NCI-H345 treated with DMSO at 0.1 percent for 48 hours (cell line): ENCODE measurements at regions not wholly inside any gene's neighbourhood (a gene's known extent, or its start where the extent isn't known, plus 50 kb on each side); places are given as distances from the start of the nearest gene placed in this dataset.
A peak's percentile ranks its signal among the peaks of the same experiment; 100 is the strongest.
"Not testable (repeated sequence)": the region's sequence is repeated elsewhere in the genome, so short reads cannot be mapped to it uniquely, and the experiment has no call there.

Experiments
- DNase-seq: peaks from one replicate; lab custom pipeline; 2025; ENCODE audit not compliant: unreplicated experiment; lab: John Stamatoyannopoulos, UW

- no peak for DNase-seq
Observed at GRCh38 chr2:208798698-208799097, 392.1 kb downstream of the PTH2R start.

GRCh38 chr2:208799397-208799796 lies 392.8 kb downstream of the PTH2R start:
- DNase-seq: no peak

- DNase-seq: not testable (repeated sequence)
Observed at GRCh38 chr2:208800887-208801286, 394.3 kb downstream of the PTH2R start.

- no peak for DNase-seq
Observed at GRCh38 chr2:208807756-208808155, 401.2 kb downstream of the PTH2R start.

- not testable (repeated sequence) for DNase-seq
Observed at GRCh38 chr2:208811885-208812284, 405.3 kb downstream of the PTH2R start.

GRCh38 chr2:208819190-208819589 lies 412.6 kb downstream of the PTH2R start:
- no peak for DNase-seq

GRCh38 chr2:208820014-208820688 lies 413.6 kb downstream of the PTH2R start:
- DNase-seq: peak; percentile 46

- no peak for DNase-seq
Observed at GRCh38 chr2:208827109-208827508, 420.5 kb downstream of the PTH2R start.

GRCh38 chr2:208827549-208828221 lies 421.1 kb downstream of the PTH2R start:
- DNase-seq: no peak

GRCh38 chr2:208830203-208830602 lies 423.6 kb downstream of the PTH2R start:
- no peak for DNase-seq

- no peak for DNase-seq
Observed at GRCh38 chr2:208847651-208848050, 441.1 kb downstream of the PTH2R start.

GRCh38 chr2:208854717-208855116 lies 448.1 kb downstream of the PTH2R start:
- no peak for DNase-seq

- DNase-seq: no peak
Observed at GRCh38 chr2:208867374-208867773, 460.8 kb downstream of the PTH2R start.

GRCh38 chr2:208872591-208872990 lies 466.0 kb downstream of the PTH2R start:
- no peak for DNase-seq

- DNase-seq: no peak
Observed at GRCh38 chr2:208879666-208880065, 473.1 kb downstream of the PTH2R start.

GRCh38 chr2:208880171-208880570 lies 473.6 kb downstream of the PTH2R start:
- DNase-seq: no peak

GRCh38 chr2:208890486-208890885 lies 483.9 kb downstream of the PTH2R start:
- no peak for DNase-seq

- no peak for DNase-seq
Observed at GRCh38 chr2:208892203-208892602, 485.6 kb downstream of the PTH2R start.

GRCh38 chr2:208906330-208906729 lies 499.7 kb downstream of the PTH2R start:
- no peak for DNase-seq

GRCh38 chr2:208915401-208915800 lies 508.4 kb upstream of the MAP2 start:
- no peak for DNase-seq

- DNase-seq: no peak
Observed at GRCh38 chr2:208916881-208917280, 507.0 kb upstream of the MAP2 start.

GRCh38 chr2:208921358-208921757 lies 502.5 kb upstream of the MAP2 start:
- not testable (repeated sequence) for DNase-seq

- DNase-seq: no peak
Observed at GRCh38 chr2:208927867-208928266, 496.0 kb upstream of the MAP2 start.
